ENCODE measurements at regions not wholly inside any gene's neighbourhood (a gene's known extent, or its start where the extent isn't known, plus 50 kb on each side); places are given as distances from the start of the nearest gene placed in this dataset.

DNA sequence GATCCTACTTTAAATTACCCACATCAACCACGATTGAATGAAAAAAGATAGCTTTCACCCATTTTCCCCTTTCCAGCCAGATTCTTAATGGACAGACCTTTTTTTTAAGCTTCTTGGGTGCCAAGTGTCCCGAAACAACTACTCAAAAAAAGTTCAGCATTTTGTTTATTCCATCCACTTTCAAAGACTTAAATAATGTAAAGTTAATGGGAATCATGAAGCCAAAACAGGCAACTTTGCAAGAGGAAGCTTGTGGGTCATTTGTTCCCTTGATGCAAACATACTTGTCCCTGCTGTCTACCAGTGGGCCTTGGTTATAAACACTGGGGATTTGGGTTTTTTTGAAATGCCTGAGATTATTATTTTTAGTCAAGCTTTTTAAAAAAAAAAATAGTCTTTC, 414.0 kb upstream of the PSMD7 start:
- TF ChIP-seq CTCF (conservative IDR thresholded peaks at IDR 0.05 in 1 of 2, IDR thresholded peaks at IDR 0.05 in 1 of 2; ENCODE audit: extremely low read depth in 1 of 2, insufficient read depth in 1 of 2, low read depth in 1 of 2, low read length in 2 of 2) (no peak), EZH2 (IDR thresholded peaks at IDR 0.05; ENCODE audit: borderline replicate concordance, low read length) (no peak)

Data from mammary epithelial cell (primary cell).